WTC11 (cell line): ENCODE measurements at regions not wholly inside any gene's neighbourhood (a gene's known extent, or its start where the extent isn't known, plus 50 kb on each side); places are given as distances from the start of the nearest gene placed in this dataset.

Experiments used
- AFF4 ChIP-seq: sonication (generic); formaldehyde crosslinking; IDR thresholded peaks from 2 replicates; pipeline ENCODE4 v1.8.1; 2023; ENCODE audit warnings: mild to moderate bottlenecking, missing genetic modification reagents, borderline replicate concordance
- ATF1 ChIP-seq: sonication (generic); formaldehyde crosslinking; IDR thresholded peaks from 2 replicates; pipeline ENCODE4 v1.8.1; 2023; ENCODE audit warnings: mild to moderate bottlenecking, moderate library complexity, missing genetic modification reagents
- ATF6 ChIP-seq: sonication (generic); formaldehyde crosslinking; IDR thresholded peaks from 2 replicates; pipeline ENCODE4 v1.8.1; 2023; ENCODE audit warnings: mild to moderate bottlenecking, missing genetic modification reagents
- CBFB ChIP-seq: sonication (generic); formaldehyde crosslinking; IDR thresholded peaks from 2 replicates; pipeline ENCODE4 v1.8.1; 2022; ENCODE audit warnings: mild to moderate bottlenecking, low read depth, missing genetic modification reagents
- E2F5 ChIP-seq: sonication (generic); formaldehyde crosslinking; IDR thresholded peaks from 2 replicates; pipeline ENCODE4 v1.8.1; 2022; ENCODE audit warnings: mild to moderate bottlenecking, moderate library complexity, missing genetic modification reagents
- EMX1 ChIP-seq: fragments of 250-450 bp; sonication (Bioruptor Pico); IDR thresholded peaks from 2 replicates; pipeline ENCODE4 v1.8.0; 2021; ENCODE audit warnings: mild to moderate bottlenecking
- FOXJ3 ChIP-seq: sonication (generic); formaldehyde crosslinking; IDR thresholded peaks from 2 replicates; pipeline ENCODE4 v1.9.0; 2021; ENCODE audit warnings: missing genetic modification reagents, mild to moderate bottlenecking, borderline replicate concordance
- GRHL2 ChIP-seq: fragments of 250-450 bp; sonication (Bioruptor Pico); IDR thresholded peaks from 2 replicates; pipeline ENCODE4 v1.8.0; 2022; ENCODE audit warnings: mild to moderate bottlenecking, moderate library complexity; ENCODE audit not compliant: insufficient replicate concordance, severe bottlenecking
- HMGA2 ChIP-seq: fragments of 250-450 bp; sonication (Bioruptor Pico); IDR thresholded peaks from 2 replicates; pipeline ENCODE4 v1.4.0; 2021; ENCODE audit warnings: mild to moderate bottlenecking, moderate library complexity
- KAT7 ChIP-seq: sonication (generic); formaldehyde crosslinking; IDR thresholded peaks from 2 replicates; pipeline ENCODE4 v1.8.1; 2023; ENCODE audit warnings: missing genetic modification reagents, mild to moderate bottlenecking, borderline replicate concordance
- MAX ChIP-seq: sonication (generic); formaldehyde crosslinking; IDR thresholded peaks from 2 replicates; pipeline ENCODE4 v1.8.0; 2022; ENCODE audit warnings: mild to moderate bottlenecking, missing genetic modification reagents
- NFATC4 ChIP-seq: fragments of 250-450 bp; sonication (Bioruptor Pico); IDR thresholded peaks from 2 replicates; pipeline ENCODE4 v1.9.0; 2021; ENCODE audit warnings: mild to moderate bottlenecking
- NR2C2 ChIP-seq: sonication (generic); formaldehyde crosslinking; IDR thresholded peaks from 2 replicates; pipeline ENCODE4 v1.8.0; 2022; ENCODE audit warnings: mild to moderate bottlenecking, missing genetic modification reagents
- NR3C1 ChIP-seq: sonication (generic); formaldehyde crosslinking; conservative IDR thresholded peaks from 2 replicates; pipeline ENCODE4 v1.8.1; 2023; ENCODE audit warnings: low read depth, mild to moderate bottlenecking, missing genetic modification reagents
- OVOL2 ChIP-seq: fragments of 250-450 bp; sonication (Bioruptor Pico); IDR thresholded peaks from 2 replicates; pipeline ENCODE4 v1.9.0; 2021; ENCODE audit warnings: mild to moderate bottlenecking, borderline replicate concordance
- PREB ChIP-seq: sonication (generic); formaldehyde crosslinking; IDR thresholded peaks from 2 replicates; pipeline ENCODE4 v1.8.1; 2022; ENCODE audit warnings: mild to moderate bottlenecking, missing genetic modification reagents, moderate library complexity, borderline replicate concordance
- PRRX2 ChIP-seq: fragments of 250-450 bp; sonication (Bioruptor Pico); IDR thresholded peaks from 2 replicates; pipeline ENCODE4 v1.8.0; 2021; ENCODE audit warnings: mild to moderate bottlenecking
- SMAD3 ChIP-seq: sonication (generic); formaldehyde crosslinking; IDR thresholded peaks from 2 replicates; pipeline ENCODE4 v1.8.0; 2022; ENCODE audit warnings: missing genetic modification reagents, mild to moderate bottlenecking, borderline replicate concordance
- SMAD4 ChIP-seq: sonication (generic); formaldehyde crosslinking; IDR thresholded peaks from 2 replicates; pipeline ENCODE4 v1.8.0; 2022; ENCODE audit warnings: mild to moderate bottlenecking, missing genetic modification reagents
- SOX15 ChIP-seq: fragments of 250-450 bp; sonication (Bioruptor Pico); IDR thresholded peaks from 2 replicates; pipeline ENCODE4 v1.9.0; 2021; ENCODE audit warnings: mild to moderate bottlenecking
- ZNF232 ChIP-seq: sonication (generic); formaldehyde crosslinking; IDR thresholded peaks from 2 replicates; pipeline ENCODE4 v1.8.0; 2022; ENCODE audit warnings: mild to moderate bottlenecking, missing genetic modification reagents
- ZNF263 ChIP-seq: sonication (generic); formaldehyde crosslinking; IDR thresholded peaks from 2 replicates; pipeline ENCODE4 v1.8.1; 2022; ENCODE audit warnings: low read depth, mild to moderate bottlenecking, moderate library complexity, missing genetic modification reagents
- ZNF416 ChIP-seq: fragments of 250-450 bp; sonication (Bioruptor Pico); IDR thresholded peaks from 2 replicates; pipeline ENCODE4 v1.9.0; 2021; ENCODE audit warnings: mild to moderate bottlenecking, inconsistent platforms
- ZNF671 ChIP-seq: fragments of 250-450 bp; sonication (Bioruptor Pico); IDR thresholded peaks from 2 replicates; pipeline ENCODE4 v1.8.0; 2021; ENCODE audit warnings: mild to moderate bottlenecking
- TF ChIP-seq, protein P1 (sequence below): fragments of 250-450 bp; sonication (Bioruptor Pico); conservative IDR thresholded peaks from 2 replicates; pipeline ENCODE4 v1.9.0; 2021; ENCODE audit warnings: mild to moderate bottlenecking
- TF ChIP-seq, protein P2 (sequence below): sonication (generic); formaldehyde crosslinking; IDR thresholded peaks from 2 replicates; pipeline ENCODE4 v1.8.0; 2022; ENCODE audit warnings: mild to moderate bottlenecking, missing genetic modification reagents

- TF ChIP-seq MAX (CRISPR knock-in tag) (no peak; the same call in 1 of the 2 replicates), E2F5 (CRISPR knock-in tag) (no peak), GRHL2 (CRISPR knock-in tag) (no peak), ZNF263 (no peak), ATF6 (CRISPR knock-in tag) (no peak), ZNF671 (CRISPR knock-in tag) (no peak), NR2C2 (CRISPR knock-in tag) (no peak), OVOL2 (CRISPR knock-in tag) (no peak), SMAD4 (CRISPR knock-in tag) (no peak), PRRX2 (CRISPR knock-in tag) (0 out of 2 replicates have a peak, but pooled peaks have one; percentile 24), EMX1 (CRISPR knock-in tag) (no peak), SMAD3 (CRISPR knock-in tag) (no peak), HMGA2 (no peak), NR3C1 (CRISPR knock-in tag) (no peak), ZNF416 (CRISPR knock-in tag) (no peak), FOXJ3 (CRISPR knock-in tag) (peak; percentile 90; the same call in 1 of the 2 replicates), SOX15 (CRISPR knock-in tag) (no peak), AFF4 (CRISPR knock-in tag) (0 out of 2 replicates have a peak, but pooled peaks have one; percentile 69), KAT7 (CRISPR knock-in tag) (no peak), CBFB (CRISPR knock-in tag) (0 out of 2 replicates have a peak, but pooled peaks have one; percentile 28), NFATC4 (CRISPR knock-in tag) (no peak), ZNF232 (CRISPR knock-in tag) (no peak; the same call in 1 of the 2 replicates), ATF1 (CRISPR knock-in tag) (no peak), PREB (CRISPR knock-in tag) (no peak)
- TF ChIP-seq, protein P1, sequence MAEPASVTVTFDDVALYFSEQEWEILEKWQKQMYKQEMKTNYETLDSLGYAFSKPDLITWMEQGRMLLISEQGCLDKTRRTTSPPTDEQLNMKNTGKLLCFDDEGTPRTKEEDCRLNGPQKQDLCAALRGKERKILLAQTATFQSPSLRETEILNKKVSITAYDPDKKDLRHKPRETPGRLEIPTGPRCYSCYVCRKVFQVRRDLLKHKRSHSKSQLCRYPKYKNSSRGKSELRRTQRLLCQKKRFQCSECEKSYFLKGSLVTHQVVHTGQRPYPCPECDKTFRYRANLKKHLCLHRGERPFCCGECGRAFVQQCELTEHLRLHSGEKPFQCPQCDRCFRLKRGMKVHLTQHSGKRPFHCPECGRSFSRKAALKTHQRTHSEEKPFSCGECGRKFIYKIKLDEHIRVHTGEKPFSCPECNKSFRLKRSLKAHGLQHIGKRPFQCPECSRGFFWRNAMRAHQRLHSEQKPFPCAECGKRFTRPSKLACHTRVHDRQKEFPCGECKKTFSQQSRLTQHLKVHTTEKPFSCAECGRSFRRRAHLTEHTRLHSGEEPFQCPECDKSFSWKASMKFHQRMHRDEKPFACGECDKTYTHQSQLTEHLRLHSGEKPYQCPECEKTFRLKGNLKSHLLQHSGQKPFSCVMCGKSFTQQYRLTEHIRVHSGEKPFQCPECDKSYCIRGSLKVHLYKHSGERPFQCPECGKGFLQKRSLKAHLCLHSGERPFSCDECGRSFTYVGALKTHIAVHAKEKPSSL (CRISPR knock-in tag) = 0 out of 2 replicates have a peak, but pooled peaks have one; percentile 42
- TF ChIP-seq, protein P2, sequence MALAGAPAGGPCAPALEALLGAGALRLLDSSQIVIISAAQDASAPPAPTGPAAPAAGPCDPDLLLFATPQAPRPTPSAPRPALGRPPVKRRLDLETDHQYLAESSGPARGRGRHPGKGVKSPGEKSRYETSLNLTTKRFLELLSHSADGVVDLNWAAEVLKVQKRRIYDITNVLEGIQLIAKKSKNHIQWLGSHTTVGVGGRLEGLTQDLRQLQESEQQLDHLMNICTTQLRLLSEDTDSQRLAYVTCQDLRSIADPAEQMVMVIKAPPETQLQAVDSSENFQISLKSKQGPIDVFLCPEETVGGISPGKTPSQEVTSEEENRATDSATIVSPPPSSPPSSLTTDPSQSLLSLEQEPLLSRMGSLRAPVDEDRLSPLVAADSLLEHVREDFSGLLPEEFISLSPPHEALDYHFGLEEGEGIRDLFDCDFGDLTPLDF = no peak
Measured at GRCh38 chr4:18691431-18692200, 670.1 kb upstream of the LCORL start (continued).
